MM.1S (cell line): ENCODE measurements at regions not wholly inside any gene's neighbourhood (a gene's known extent, or its start where the extent isn't known, plus 50 kb on each side); places are given as distances from the start of the nearest gene placed in this dataset.

ENCODE experiments used
- CTCF ChIP-seq: fragments of 300-600 bp; sonication (generic); IDR thresholded peaks from 2 replicates; pipeline ENCODE4 v1.5.1; 2016; ENCODE audit warnings: antibody characterized with exemption, low read length, mixed read lengths
- EZH2phosphoT487 ChIP-seq: fragments of 300-600 bp; sonication (generic); IDR thresholded peaks from 2 replicates; pipeline ENCODE4 v1.6.1; 2018; ENCODE audit warnings: antibody characterized with exemption, low read length

- TF ChIP-seq CTCF (no peak), EZH2phosphoT487 (no peak)
Observed at GRCh38 chr5:13625616-13626198, 318.8 kb downstream of the DNAH5 start.
